ENCODE measurements at regions not wholly inside any gene's neighbourhood (a gene's known extent, or its start where the extent isn't known, plus 50 kb on each side); places are given as distances from the start of the nearest gene placed in this dataset.
"Not testable (repeated sequence)": the region's sequence is repeated elsewhere in the genome, so short reads cannot be mapped to it uniquely, and the experiment has no call there.

GRCh38 chr10:45920876-45921275 is 51.4 kb upstream of the TIMM23 start:
- TF ChIP-seq CTCF (conservative IDR thresholded peaks at IDR 0.05), result 0 out of 2 replicates have a peak, but pooled peaks have one; percentile 26
- TF ChIP-seq EZH2 (IDR thresholded peaks at IDR 0.05; ENCODE audit: low read depth), result not testable (repeated sequence)
